A673 (cell line): ENCODE measurements at regions not wholly inside any gene's neighbourhood (a gene's known extent, or its start where the extent isn't known, plus 50 kb on each side); places are given as distances from the start of the nearest gene placed in this dataset.

Experiments
- CTCF ChIP-seq: fragments of 300-800, 200-600 bp; sonication (generic); conservative IDR thresholded peaks from 2 replicates; pipeline ENCODE4 v1.5.1; 2017; ENCODE audit warnings: low read depth, mild to moderate bottlenecking, antibody characterized with exemption, low read length, moderate library complexity, mixed read lengths
- EZH2 ChIP-seq: fragments of 200-600 bp; sonication (generic); IDR thresholded peaks from 2 replicates; pipeline ENCODE4 v1.6.1; 2017; ENCODE audit warnings: borderline replicate concordance, low read depth, mild to moderate bottlenecking, mixed read lengths, antibody characterized with exemption, low read length; ENCODE audit not compliant: poor library complexity, severe bottlenecking

DNA sequence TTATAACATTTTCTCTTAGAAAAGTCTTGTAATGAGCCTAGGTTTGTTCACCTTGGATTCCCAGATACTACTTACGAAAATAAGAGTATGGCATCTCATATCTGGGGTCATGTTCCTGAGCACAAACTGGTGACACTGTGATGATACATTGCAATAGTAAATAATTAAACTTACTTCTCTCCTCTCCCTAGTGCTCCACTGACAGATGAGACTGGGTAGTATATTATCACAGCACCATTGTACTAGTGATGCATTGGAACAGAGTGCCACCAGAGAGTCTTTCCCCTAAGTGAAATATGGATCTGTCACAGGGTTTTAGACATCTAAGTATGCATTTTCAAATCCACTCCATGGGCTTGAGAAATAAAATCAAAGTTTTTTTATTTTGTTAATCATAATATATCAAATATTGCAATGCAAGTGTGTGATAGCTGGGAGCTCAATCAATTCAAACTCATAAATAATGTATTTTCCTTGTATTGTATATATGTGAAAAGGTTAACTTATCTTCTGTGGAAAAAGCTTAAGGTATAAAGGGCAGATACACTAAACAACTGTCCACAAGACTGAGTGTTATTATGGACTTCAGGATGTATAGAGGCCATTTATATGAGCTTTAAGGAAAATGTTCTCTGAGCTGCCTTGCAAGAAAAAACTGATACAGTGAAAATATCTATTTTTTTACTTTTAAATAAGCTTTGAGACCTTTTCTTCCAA lies 275.5 kb downstream of the ZWINT start:
- TF ChIP-seq CTCF = no peak
- TF ChIP-seq EZH2 = no peak
